ENCODE measurements at regions not wholly inside any gene's neighbourhood (a gene's known extent, or its start where the extent isn't known, plus 50 kb on each side); places are given as distances from the start of the nearest gene placed in this dataset.

GRCh38 chr22:22092974-22093373, 110.4 kb upstream of the TOP3B start:
- Histone ChIP-seq H3K4me3 (replicated peaks in 1 of 2; ENCODE audit: low read depth in 1 of 2, low read length in 2 of 2) (no peak overlapping the region), H3K9me3 (ENCODE audit: control insufficient read depth in 1 of 2, insufficient read depth in 1 of 2, low read depth in 1 of 2, low read length in 2 of 2) (no peaks in the 10 kb centered on the region), H3K9me2 (ENCODE audit: insufficient read depth) (no peaks in the 10 kb centered on the region), H3K4me2 (ENCODE audit: low read length) (no peak overlapping the region), H3K27ac (ENCODE audit: low read depth, low read length) (no peak overlapping the region), H2AFZ (ENCODE audit: low read depth, low read length, poor library complexity, severe bottlenecking) (no peak overlapping the region), H3K79me2 (ENCODE audit: insufficient read depth, low read length) (no peaks in the 10 kb centered on the region), H3K27me3 (ENCODE audit: insufficient read depth, low read length) (peaks cover 23% of the 10 kb centered on the region), H3K9ac (ENCODE audit: low read length) (no peak overlapping the region), H3K4me1 (ENCODE audit: control insufficient read depth in 1 of 2, insufficient read depth in 2 of 2, low read length in 2 of 2) (no peaks in the 10 kb centered on the region), H3K36me3 (ENCODE audit: control insufficient read depth in 1 of 2, insufficient read depth in 2 of 2, low read length in 2 of 2) (no peaks in the 10 kb centered on the region), H4K20me1 (ENCODE audit: insufficient read depth) (no peaks in the 10 kb centered on the region)
- no peak for ATAC-seq
- CTCF ChIA-PET: no interaction called here
- intact Hi-C loops (cut with micrococcal nuclease): no loop called here
- TF ChIP-seq EGR1 (IDR thresholded peaks at IDR 0.05; ENCODE audit: low read depth): no peak
- no peak for TF ChIP-seq SIN3A (IDR thresholded peaks at IDR 0.05; ENCODE audit: low read depth)
- no peak for TF ChIP-seq EZH2phosphoT487 (IDR thresholded peaks at IDR 0.05; ENCODE audit: borderline replicate concordance)
- no peak for TF ChIP-seq ZFX (IDR thresholded peaks at IDR 0.05)
- no peak for TF ChIP-seq SRF (IDR thresholded peaks at IDR 0.05; ENCODE audit: low read depth)
- no peak for TF ChIP-seq MAX (IDR thresholded peaks at IDR 0.05)
- TF ChIP-seq POLR2A (IDR thresholded peaks at IDR 0.05; ENCODE audit: borderline replicate concordance, extremely low read depth, insufficient read depth, insufficient read length): no peak
- TF ChIP-seq ZNF274 (IDR thresholded peaks at IDR 0.05; ENCODE audit: low read depth, low read length): no peak
- TF ChIP-seq, protein P1, sequence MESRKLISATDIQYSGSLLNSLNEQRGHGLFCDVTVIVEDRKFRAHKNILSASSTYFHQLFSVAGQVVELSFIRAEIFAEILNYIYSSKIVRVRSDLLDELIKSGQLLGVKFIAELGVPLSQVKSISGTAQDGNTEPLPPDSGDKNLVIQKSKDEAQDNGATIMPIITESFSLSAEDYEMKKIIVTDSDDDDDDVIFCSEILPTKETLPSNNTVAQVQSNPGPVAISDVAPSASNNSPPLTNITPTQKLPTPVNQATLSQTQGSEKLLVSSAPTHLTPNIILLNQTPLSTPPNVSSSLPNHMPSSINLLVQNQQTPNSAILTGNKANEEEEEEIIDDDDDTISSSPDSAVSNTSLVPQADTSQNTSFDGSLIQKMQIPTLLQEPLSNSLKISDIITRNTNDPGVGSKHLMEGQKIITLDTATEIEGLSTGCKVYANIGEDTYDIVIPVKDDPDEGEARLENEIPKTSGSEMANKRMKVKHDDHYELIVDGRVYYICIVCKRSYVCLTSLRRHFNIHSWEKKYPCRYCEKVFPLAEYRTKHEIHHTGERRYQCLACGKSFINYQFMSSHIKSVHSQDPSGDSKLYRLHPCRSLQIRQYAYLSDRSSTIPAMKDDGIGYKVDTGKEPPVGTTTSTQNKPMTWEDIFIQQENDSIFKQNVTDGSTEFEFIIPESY (IDR thresholded peaks at IDR 0.05; ENCODE audit: extremely low read depth, insufficient replicate concordance, low read length): no peak
- BruUV-seq (replicated peaks): no TSS peak
- DNase-seq (ENCODE audit: low read depth, low spot score): no peak
- POLR2A ChIA-PET: no interaction called here
- RAD21 ChIA-PET (ENCODE audit: low non-redundant PET in 1 of 2, low total read pairs in 2 of 2, uncharacterized antibody in 2 of 2, unreplicated experiment in 2 of 2): no interaction called here

GRCh38 chr22:22092101-22092500, 109.5 kb upstream of the TOP3B start:
- POLR2A ChIA-PET: no interaction called here
- no peaks in the 10 kb centered on the region for H3K79me2 ChIP-seq (ENCODE audit: insufficient read depth, low read length)
- ATAC-seq (no peak), DNase-seq (ENCODE audit: low read depth, low spot score) (no peak)
- H3K4me1 ChIP-seq (ENCODE audit: control insufficient read depth in 1 of 2, insufficient read depth in 2 of 2, low read length in 2 of 2): no peaks in the 10 kb centered on the region
- peaks cover 23% of the 10 kb centered on the region for H3K27me3 ChIP-seq (ENCODE audit: insufficient read depth, low read length)
- intact Hi-C loops (cut with micrococcal nuclease): no loop called here
- H3K4me3 ChIP-seq (replicated peaks in 1 of 2; ENCODE audit: low read depth in 1 of 2, low read length in 2 of 2): no peak overlapping the region
- BruUV-seq (replicated peaks): no TSS peak
- no peak overlapping the region for H2AFZ ChIP-seq (ENCODE audit: low read depth, low read length, poor library complexity, severe bottlenecking)
- CTCF ChIA-PET: no interaction called here
- no peaks in the 10 kb centered on the region for H3K9me3 ChIP-seq (ENCODE audit: control insufficient read depth in 1 of 2, insufficient read depth in 1 of 2, low read depth in 1 of 2, low read length in 2 of 2)
- no peaks in the 10 kb centered on the region for H4K20me1 ChIP-seq (ENCODE audit: insufficient read depth)
- no peak overlapping the region for H3K27ac ChIP-seq (ENCODE audit: low read depth, low read length)
- TF ChIP-seq TCF7L2 (IDR thresholded peaks at IDR 0.05; ENCODE audit: borderline replicate concordance, extremely low read depth, insufficient read depth, insufficient read length) (no peak), ZNF274 (IDR thresholded peaks at IDR 0.05; ENCODE audit: low read depth, low read length) (no peak), FOSL1 (IDR thresholded peaks at IDR 0.05; ENCODE audit: low read depth) (no peak), EZH2phosphoT487 (IDR thresholded peaks at IDR 0.05; ENCODE audit: borderline replicate concordance) (no peak), RAD21 (IDR thresholded peaks at IDR 0.05; ENCODE audit: low read depth) (no peak), CBX3 (IDR thresholded peaks at IDR 0.05; ENCODE audit: low read depth) (no peak), SP1 (IDR thresholded peaks at IDR 0.05; ENCODE audit: low read depth) (no peak), ATF3 (IDR thresholded peaks at IDR 0.05) (no peak)
- RAD21 ChIA-PET (ENCODE audit: low non-redundant PET in 1 of 2, low total read pairs in 2 of 2, uncharacterized antibody in 2 of 2, unreplicated experiment in 2 of 2): interaction anchor here in 1 of 2 experiments (0.7 kb wide), 1 partner anchor 57 kb away, joined by 4 read pairs; no protein-coding TSS in a partner anchor
- no peaks in the 10 kb centered on the region for H3K9me2 ChIP-seq (ENCODE audit: insufficient read depth)
- H3K36me3 ChIP-seq (ENCODE audit: control insufficient read depth in 1 of 2, insufficient read depth in 2 of 2, low read length in 2 of 2): no peaks in the 10 kb centered on the region
- H3K9ac ChIP-seq (ENCODE audit: low read length): no peak overlapping the region
- no peak overlapping the region for H3K4me2 ChIP-seq (ENCODE audit: low read length)
